K562 (cell line): ENCODE measurements at regions not wholly inside any gene's neighbourhood (a gene's known extent, or its start where the extent isn't known, plus 50 kb on each side); places are given as distances from the start of the nearest gene placed in this dataset.
A peak's percentile ranks its signal among the peaks of the same experiment; 100 is the strongest.

Source experiments
- ASH1L ChIP-seq: fragments of 450-650 bp; IDR thresholded peaks from 2 replicates; pipeline ENCODE4 v1.6.1; 2018; ENCODE audit warnings: borderline replicate concordance, mild to moderate bottlenecking, low read depth; ENCODE audit not compliant: partially characterized antibody
- CBX2 ChIP-seq: fragments of 200-600 bp; sonication (generic); IDR thresholded peaks from one replicate; pipeline ENCODE4 v1.6.1; 2012; ENCODE audit warnings: mild to moderate bottlenecking, low read length, inconsistent platforms; ENCODE audit not compliant: insufficient read depth, poor library complexity, severe bottlenecking
- CBX5 ChIP-seq: IDR thresholded peaks from 2 replicates; pipeline ENCODE4 v1.6.1; 2014; ENCODE audit warnings: low read depth, borderline replicate concordance
- CEBPB ChIP-seq: fragments of 450-650 bp; IDR thresholded peaks from 2 replicates; pipeline ENCODE4 v1.6.1; 2016; ENCODE audit warnings: missing genetic modification characterization, missing compliant biosample characterization
- ERF ChIP-seq: fragments of 450-650 bp; formaldehyde crosslinking; IDR thresholded peaks from 2 replicates; pipeline ENCODE4 v1.4.0; 2020; ENCODE audit warnings: mild to moderate bottlenecking, mixed read lengths
- ESRRB ChIP-seq: fragments of 250-450 bp; sonication (Bioruptor Pico); IDR thresholded peaks from 2 replicates; pipeline ENCODE4 v1.5.0; 2020; ENCODE audit warnings: mild to moderate bottlenecking, moderate library complexity, borderline replicate concordance
- FOXM1 ChIP-seq, 2 experiments: fragments of 450-650 bp in 1 of 2; sonication (generic) in 1 of 2; formaldehyde crosslinking in 1 of 2; IDR thresholded peaks; 2 replicates each; pipeline versions ENCODE4 v1.6.1 to v1.9.0; 2017 to 2022; ENCODE audit warnings: low read depth in 2 of 2, mild to moderate bottlenecking in 2 of 2, missing genetic modification reagents in 1 of 2, moderate library complexity in 1 of 2
- FOXP1 ChIP-seq: sonication (generic); formaldehyde crosslinking; IDR thresholded peaks from 2 replicates; pipeline ENCODE4 v1.8.0; 2022; ENCODE audit warnings: mild to moderate bottlenecking, missing genetic modification reagents
- GATA2 ChIP-seq: sonication (generic); formaldehyde crosslinking; IDR thresholded peaks from 2 replicates; pipeline ENCODE4 v1.4.0; 2020; ENCODE audit warnings: mild to moderate bottlenecking, missing genetic modification reagents
- HLTF ChIP-seq: fragments of 450-650 bp; IDR thresholded peaks from 2 replicates; pipeline ENCODE4 v1.6.1; 2016
- HNRNPK ChIP-seq: fragments of 200-400 bp; formaldehyde crosslinking; IDR thresholded peaks from one replicate; pipeline ENCODE4 v1.6.1; 2018; ENCODE audit warnings: mild to moderate bottlenecking, low read depth, low read length; ENCODE audit not compliant: poor library complexity, severe bottlenecking
- JUNB ChIP-seq: fragments of 450-650 bp; formaldehyde crosslinking; conservative IDR thresholded peaks from 2 replicates; pipeline ENCODE4 v1.4.0; 2020; ENCODE audit warnings: mild to moderate bottlenecking
- MAFG ChIP-seq: fragments of 450-650 bp; conservative IDR thresholded peaks from 2 replicates; pipeline ENCODE4 v1.6.1; 2016; ENCODE audit warnings: missing genetic modification characterization, missing compliant biosample characterization
- NCOR1 ChIP-seq: fragments of 450-650 bp; IDR thresholded peaks from 2 replicates; pipeline ENCODE4 v1.6.1; 2016; ENCODE audit warnings: mild to moderate bottlenecking, moderate library complexity
- SAFB2 ChIP-seq: fragments of 200-400 bp; formaldehyde crosslinking; IDR thresholded peaks from 2 replicates; pipeline ENCODE4 v1.6.1; 2018; ENCODE audit warnings: borderline replicate concordance, low read length, low read depth, moderate library complexity; ENCODE audit not compliant: severe bottlenecking
- TBP ChIP-seq: optimal IDR thresholded peaks from 2 replicates; pipeline ENCODE3; 2011; ENCODE audit warnings: low read depth, low read length, improper control_type of control experiment
- TRIM28 ChIP-seq: fragments of 450-650 bp; IDR thresholded peaks from 2 replicates; pipeline ENCODE4 v1.6.1; 2017
- XRCC3 ChIP-seq: fragments of 450-650 bp; IDR thresholded peaks from 2 replicates; pipeline ENCODE4 v1.6.1; 2017; ENCODE audit warnings: mild to moderate bottlenecking, moderate library complexity
- ZBTB1 ChIP-seq: sonication (generic); formaldehyde crosslinking; IDR thresholded peaks from 2 replicates; pipeline ENCODE4 v1.8.1; 2023; ENCODE audit warnings: missing genetic modification reagents, low read depth, mild to moderate bottlenecking, borderline replicate concordance
- ZBTB7A ChIP-seq: IDR thresholded peaks from 2 replicates; pipeline ENCODE4 v1.6.1; 2011; ENCODE audit warnings: low read depth, mild to moderate bottlenecking, low read length, moderate library complexity, borderline replicate concordance; ENCODE audit not compliant: control insufficient read depth
- ZKSCAN1 ChIP-seq: fragments of 150-350 bp; IDR thresholded peaks from 2 replicates; pipeline ENCODE4 v1.6.1; 2016; ENCODE audit warnings: low read depth, low read length
- TF ChIP-seq, protein P1 (sequence below), 2 experiments: fragments of 450-650 bp in 1 of 2; sonication (generic) in 1 of 2; formaldehyde crosslinking in 1 of 2; IDR thresholded peaks in 1 of 2; conservative IDR thresholded peaks in 1 of 2; 2 replicates each; pipeline versions ENCODE4 v1.6.1 to v1.8.1; 2016 to 2023; ENCODE audit warnings: mild to moderate bottlenecking in 2 of 2, moderate library complexity in 2 of 2, inconsistent platforms in 1 of 2, missing genetic modification reagents in 1 of 2
- TF ChIP-seq, protein P2 (sequence below): fragments of 250-450 bp; sonication (Bioruptor Pico); IDR thresholded peaks from 2 replicates; pipeline ENCODE4 v1.6.1; 2021; ENCODE audit warnings: mild to moderate bottlenecking
- TF ChIP-seq, protein P3 (sequence below): sonication (generic); formaldehyde crosslinking; IDR thresholded peaks from 2 replicates; pipeline ENCODE4 v1.8.0; 2022; ENCODE audit warnings: missing genetic modification reagents, mild to moderate bottlenecking, borderline replicate concordance
- TF ChIP-seq, protein P4 (sequence below), 2 experiments: IDR thresholded peaks; 2 replicates each; pipeline ENCODE4 v1.6.1; 2011; ENCODE audit warnings: borderline replicate concordance in 1 of 2, control low read depth in 1 of 2, low read depth in 1 of 2, low read length in 1 of 2, mild to moderate bottlenecking in 1 of 2, mixed read lengths in 1 of 2, moderate library complexity in 1 of 2; ENCODE audit not compliant: insufficient read depth in 1 of 2, insufficient read length in 1 of 2, poor library complexity in 1 of 2, severe bottlenecking in 1 of 2; ENCODE audit errors: extremely low read depth in 1 of 2

DNA sequence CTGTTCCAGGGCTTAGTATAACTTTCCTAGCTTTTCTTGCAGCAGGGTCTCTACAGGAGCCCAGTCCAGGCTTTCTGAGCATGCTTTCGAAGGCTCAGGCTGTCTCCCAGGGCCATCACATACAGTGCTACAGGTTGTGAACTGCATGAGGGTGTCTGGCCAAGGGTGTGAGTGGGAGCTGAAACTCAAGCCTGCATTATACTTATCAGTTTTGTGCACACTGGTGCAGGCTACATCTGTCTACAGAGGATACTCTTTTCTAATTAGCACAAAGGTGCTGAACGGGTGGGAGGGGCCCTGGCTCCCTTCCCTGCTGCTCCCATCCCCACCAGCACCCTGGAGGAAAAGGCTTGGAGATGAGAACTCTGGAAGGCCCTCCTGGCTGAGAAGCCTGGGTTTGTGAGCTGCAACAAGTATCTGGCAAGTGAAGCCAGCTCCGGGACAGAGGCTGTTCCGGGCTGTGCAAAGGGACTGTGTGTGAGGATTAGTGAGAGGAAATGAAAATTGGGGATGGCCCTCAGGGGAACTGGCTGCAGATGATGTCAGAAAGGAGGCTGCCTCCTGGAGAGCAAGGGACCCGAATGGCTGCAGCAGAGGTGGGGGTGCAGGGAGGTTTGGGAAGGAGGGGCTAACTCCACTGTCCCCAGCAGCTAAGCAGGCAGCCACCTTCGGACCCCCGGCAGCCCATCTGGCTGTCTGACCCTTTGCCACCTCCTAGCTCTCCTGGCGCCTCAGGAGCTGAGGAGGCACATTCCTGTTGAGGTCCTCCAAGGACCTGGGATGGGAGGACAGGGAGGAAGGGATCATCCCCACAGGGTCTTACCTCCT lies 68.5 kb downstream of the EFNB1 start (continued):
- TF ChIP-seq CBX2 (no peak), JUNB (no peak), TBP (no peak), TRIM28 (no peak), SAFB2 (no peak), ZBTB7A (no peak), ASH1L (no peak), ZBTB1 (CRISPR knock-in tag) (no peak), FOXM1 (IDR thresholded peaks at IDR 0.05; ENCODE audit: low read depth) (0 out of 2 replicates have a peak, but pooled peaks have one; percentile 16), FOXM1 (CRISPR knock-in tag; IDR thresholded peaks at IDR 0.05; ENCODE audit: low read depth) (no peak), ERF (no peak), ZKSCAN1 (no peak), XRCC3 (no peak), CEBPB (no peak), HNRNPK (no peak), CBX5 (no peak), FOXP1 (no peak), NCOR1 (peak; percentile 74), MAFG (no peak), ESRRB (no peak), HLTF (no peak), GATA2 (CRISPR knock-in tag) (peak; percentile 56)
- TF ChIP-seq, protein P1, sequence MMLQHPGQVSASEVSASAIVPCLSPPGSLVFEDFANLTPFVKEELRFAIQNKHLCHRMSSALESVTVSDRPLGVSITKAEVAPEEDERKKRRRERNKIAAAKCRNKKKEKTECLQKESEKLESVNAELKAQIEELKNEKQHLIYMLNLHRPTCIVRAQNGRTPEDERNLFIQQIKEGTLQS (IDR thresholded peaks at IDR 0.05), result no peak
- TF ChIP-seq, protein P1 (CRISPR knock-in tag; conservative IDR thresholded peaks at IDR 0.05), result no peak
- TF ChIP-seq, protein P2, sequence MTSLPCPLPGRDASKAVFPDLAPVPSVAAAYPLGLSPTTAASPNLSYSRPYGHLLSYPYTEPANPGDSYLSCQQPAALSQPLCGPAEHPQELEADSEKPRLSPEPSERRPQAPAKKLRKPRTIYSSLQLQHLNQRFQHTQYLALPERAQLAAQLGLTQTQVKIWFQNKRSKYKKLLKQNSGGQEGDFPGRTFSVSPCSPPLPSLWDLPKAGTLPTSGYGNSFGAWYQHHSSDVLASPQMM, result no peak
- TF ChIP-seq, protein P3, sequence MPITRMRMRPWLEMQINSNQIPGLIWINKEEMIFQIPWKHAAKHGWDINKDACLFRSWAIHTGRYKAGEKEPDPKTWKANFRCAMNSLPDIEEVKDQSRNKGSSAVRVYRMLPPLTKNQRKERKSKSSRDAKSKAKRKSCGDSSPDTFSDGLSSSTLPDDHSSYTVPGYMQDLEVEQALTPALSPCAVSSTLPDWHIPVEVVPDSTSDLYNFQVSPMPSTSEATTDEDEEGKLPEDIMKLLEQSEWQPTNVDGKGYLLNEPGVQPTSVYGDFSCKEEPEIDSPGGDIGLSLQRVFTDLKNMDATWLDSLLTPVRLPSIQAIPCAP, result no peak
- TF ChIP-seq, protein P4, sequence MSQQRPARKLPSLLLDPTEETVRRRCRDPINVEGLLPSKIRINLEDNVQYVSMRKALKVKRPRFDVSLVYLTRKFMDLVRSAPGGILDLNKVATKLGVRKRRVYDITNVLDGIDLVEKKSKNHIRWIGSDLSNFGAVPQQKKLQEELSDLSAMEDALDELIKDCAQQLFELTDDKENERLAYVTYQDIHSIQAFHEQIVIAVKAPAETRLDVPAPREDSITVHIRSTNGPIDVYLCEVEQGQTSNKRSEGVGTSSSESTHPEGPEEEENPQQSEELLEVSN (IDR thresholded peaks at IDR 0.05; ENCODE audit: borderline replicate concordance in 1 of 2, extremely low read depth in 1 of 2, insufficient read depth in 1 of 2, insufficient read length in 1 of 2, low read depth in 1 of 2, low read length in 1 of 2, poor library complexity in 1 of 2, severe bottlenecking in 1 of 2), result peak in 1 of 2 experiments; percentile 14
